WI38 (cell line): ENCODE measurements at regions not wholly inside any gene's neighbourhood (a gene's known extent, or its start where the extent isn't known, plus 50 kb on each side); places are given as distances from the start of the nearest gene placed in this dataset.

ENCODE experiments used
- H3K4me3 ChIP-seq: 2 replicates; pipeline ENCODE4 v1.5.1; 2011; ENCODE audit warnings: low read depth, mild to moderate bottlenecking, control low read depth, low read length
- TF ChIP-seq, protein P1 (sequence below): IDR thresholded peaks from 2 replicates; pipeline ENCODE4 v1.5.1; 2012; ENCODE audit warnings: low read depth, mild to moderate bottlenecking, control low read depth, low read length

DNA sequence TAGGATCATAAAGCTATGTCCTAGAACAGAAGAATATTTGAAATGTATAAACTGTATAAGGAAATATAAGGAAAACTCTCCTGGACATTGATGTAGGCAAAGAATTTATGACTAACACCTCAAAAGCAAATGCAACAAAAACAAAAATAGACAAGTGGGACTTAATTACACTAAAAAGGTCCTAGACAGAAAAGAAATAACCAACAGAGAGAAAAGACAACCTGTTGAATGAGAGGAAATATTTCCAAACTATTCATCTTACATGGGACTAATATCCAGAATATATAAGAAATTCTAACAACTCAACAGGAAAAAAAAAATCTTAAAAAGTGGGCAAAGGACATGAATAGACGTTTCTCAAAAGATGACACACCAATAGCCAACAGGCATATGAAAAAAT lies 54.4 kb upstream of the PRDX4 start:
- no peak overlapping the region for H3K4me3 ChIP-seq
- TF ChIP-seq, protein P1, sequence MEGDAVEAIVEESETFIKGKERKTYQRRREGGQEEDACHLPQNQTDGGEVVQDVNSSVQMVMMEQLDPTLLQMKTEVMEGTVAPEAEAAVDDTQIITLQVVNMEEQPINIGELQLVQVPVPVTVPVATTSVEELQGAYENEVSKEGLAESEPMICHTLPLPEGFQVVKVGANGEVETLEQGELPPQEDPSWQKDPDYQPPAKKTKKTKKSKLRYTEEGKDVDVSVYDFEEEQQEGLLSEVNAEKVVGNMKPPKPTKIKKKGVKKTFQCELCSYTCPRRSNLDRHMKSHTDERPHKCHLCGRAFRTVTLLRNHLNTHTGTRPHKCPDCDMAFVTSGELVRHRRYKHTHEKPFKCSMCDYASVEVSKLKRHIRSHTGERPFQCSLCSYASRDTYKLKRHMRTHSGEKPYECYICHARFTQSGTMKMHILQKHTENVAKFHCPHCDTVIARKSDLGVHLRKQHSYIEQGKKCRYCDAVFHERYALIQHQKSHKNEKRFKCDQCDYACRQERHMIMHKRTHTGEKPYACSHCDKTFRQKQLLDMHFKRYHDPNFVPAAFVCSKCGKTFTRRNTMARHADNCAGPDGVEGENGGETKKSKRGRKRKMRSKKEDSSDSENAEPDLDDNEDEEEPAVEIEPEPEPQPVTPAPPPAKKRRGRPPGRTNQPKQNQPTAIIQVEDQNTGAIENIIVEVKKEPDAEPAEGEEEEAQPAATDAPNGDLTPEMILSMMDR: no peak

DNA sequence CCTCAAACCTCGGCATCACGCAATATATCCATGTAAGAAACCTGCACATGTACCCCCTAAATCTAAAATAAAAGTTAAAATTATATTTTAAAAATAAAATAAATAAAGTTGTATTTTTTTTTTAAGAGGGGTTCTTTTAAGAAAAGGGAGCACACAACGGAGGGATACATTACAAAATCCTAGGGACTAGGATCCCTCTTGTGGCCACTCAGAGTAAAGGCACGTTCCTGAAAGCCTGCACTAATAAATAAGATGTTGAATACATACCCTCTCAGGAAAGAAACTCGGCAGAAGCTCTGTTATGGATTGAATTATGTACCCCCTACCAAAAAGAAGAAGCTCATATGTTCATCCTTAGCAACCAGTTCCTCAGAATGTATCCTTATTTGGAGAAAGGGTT lies 50.9 kb upstream of the PRDX4 start:
- H3K4me3 ChIP-seq: no peak overlapping the region

More for the DNA sequence above, 50.9 kb upstream of the PRDX4 start:
- TF ChIP-seq, protein P1: peak; percentile 61; the same call in 1 of the 2 replicates
